GM18868 (cell line): ENCODE measurements at regions not wholly inside any gene's neighbourhood (a gene's known extent, or its start where the extent isn't known, plus 50 kb on each side); places are given as distances from the start of the nearest gene placed in this dataset.

Experiments used
- ATAC-seq: cut with Tn5 transposase; IDR thresholded peaks from one replicate; pipeline ENCODE4 v1.9.1; 2021; ENCODE audit warnings: mild to moderate bottlenecking, moderate library complexity; ENCODE audit not compliant: unreplicated experiment

- no peak for ATAC-seq
Observed at GRCh38 chr2:2935445-2936149, 442.0 kb downstream of the EIPR1 start.

GRCh38 chr2:2933426-2933825 lies 444.2 kb downstream of the EIPR1 start:
- no peak for ATAC-seq

GRCh38 chr2:2932692-2933305 lies 444.8 kb downstream of the EIPR1 start:
- ATAC-seq, result no peak

- no peak for ATAC-seq
Observed at GRCh38 chr2:2932189-2932588, 445.4 kb downstream of the EIPR1 start.

GRCh38 chr2:2931318-2932075 lies 446.1 kb downstream of the EIPR1 start:
- no peak for ATAC-seq

GRCh38 chr2:2930841-2931240 lies 446.8 kb downstream of the EIPR1 start:
- ATAC-seq, result no peak

GRCh38 chr2:2926858-2927175 lies 450.8 kb downstream of the EIPR1 start:
- peak; percentile 53 for ATAC-seq

GRCh38 chr2:2926009-2926857 lies 451.4 kb downstream of the EIPR1 start:
- ATAC-seq, result peak; percentile 94

- no peak for ATAC-seq
Observed at GRCh38 chr2:2922156-2922555, 455.5 kb downstream of the EIPR1 start.

- ATAC-seq, result no peak
Observed at GRCh38 chr2:2921011-2921720, 456.5 kb downstream of the EIPR1 start.

GRCh38 chr2:2919574-2920365 lies 457.8 kb downstream of the EIPR1 start:
- no peak for ATAC-seq

- no peak for ATAC-seq
Observed at GRCh38 chr2:2919026-2919425, 458.6 kb downstream of the EIPR1 start.

GRCh38 chr2:2916621-2917020 lies 461.0 kb downstream of the EIPR1 start:
- ATAC-seq, result no peak

- no peak for ATAC-seq
Observed at GRCh38 chr2:2914252-2914651, 463.4 kb downstream of the EIPR1 start.

- no peak for ATAC-seq
Observed at GRCh38 chr2:2913601-2914120, 464.0 kb downstream of the EIPR1 start.

GRCh38 chr2:2912731-2913130 lies 464.9 kb downstream of the EIPR1 start:
- ATAC-seq, result no peak

GRCh38 chr2:2912293-2912692 lies 465.3 kb downstream of the EIPR1 start:
- no peak for ATAC-seq

- no peak for ATAC-seq
Observed at GRCh38 chr2:2910259-2910658, 467.4 kb downstream of the EIPR1 start.
